ENCODE measurements at regions not wholly inside any gene's neighbourhood (a gene's known extent, or its start where the extent isn't known, plus 50 kb on each side); places are given as distances from the start of the nearest gene placed in this dataset.
"Not testable (repeated sequence)": the region's sequence is repeated elsewhere in the genome, so short reads cannot be mapped to it uniquely, and the experiment has no call there.

DNA sequence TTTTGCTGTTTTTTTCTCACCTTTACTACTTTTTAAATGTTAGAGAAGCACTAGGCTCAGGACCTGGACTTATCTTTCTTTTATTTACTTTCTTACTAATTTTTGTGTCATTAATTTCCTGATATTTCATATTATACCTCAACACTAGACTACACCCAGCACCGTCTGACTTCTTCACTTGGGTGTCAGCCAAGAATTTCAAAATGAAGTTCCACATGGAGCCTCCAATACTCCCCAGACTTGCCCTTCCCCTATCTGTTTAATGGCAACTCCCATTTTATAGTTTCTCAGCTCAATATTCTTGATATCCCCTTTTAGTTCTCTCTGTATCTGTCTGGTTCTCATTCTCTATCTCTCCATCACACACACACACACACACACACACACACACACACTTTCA lies 139.3 kb downstream of the USP22 start:
- DNase-seq (ENCODE audit: low spot score): not testable (repeated sequence)

DNA sequence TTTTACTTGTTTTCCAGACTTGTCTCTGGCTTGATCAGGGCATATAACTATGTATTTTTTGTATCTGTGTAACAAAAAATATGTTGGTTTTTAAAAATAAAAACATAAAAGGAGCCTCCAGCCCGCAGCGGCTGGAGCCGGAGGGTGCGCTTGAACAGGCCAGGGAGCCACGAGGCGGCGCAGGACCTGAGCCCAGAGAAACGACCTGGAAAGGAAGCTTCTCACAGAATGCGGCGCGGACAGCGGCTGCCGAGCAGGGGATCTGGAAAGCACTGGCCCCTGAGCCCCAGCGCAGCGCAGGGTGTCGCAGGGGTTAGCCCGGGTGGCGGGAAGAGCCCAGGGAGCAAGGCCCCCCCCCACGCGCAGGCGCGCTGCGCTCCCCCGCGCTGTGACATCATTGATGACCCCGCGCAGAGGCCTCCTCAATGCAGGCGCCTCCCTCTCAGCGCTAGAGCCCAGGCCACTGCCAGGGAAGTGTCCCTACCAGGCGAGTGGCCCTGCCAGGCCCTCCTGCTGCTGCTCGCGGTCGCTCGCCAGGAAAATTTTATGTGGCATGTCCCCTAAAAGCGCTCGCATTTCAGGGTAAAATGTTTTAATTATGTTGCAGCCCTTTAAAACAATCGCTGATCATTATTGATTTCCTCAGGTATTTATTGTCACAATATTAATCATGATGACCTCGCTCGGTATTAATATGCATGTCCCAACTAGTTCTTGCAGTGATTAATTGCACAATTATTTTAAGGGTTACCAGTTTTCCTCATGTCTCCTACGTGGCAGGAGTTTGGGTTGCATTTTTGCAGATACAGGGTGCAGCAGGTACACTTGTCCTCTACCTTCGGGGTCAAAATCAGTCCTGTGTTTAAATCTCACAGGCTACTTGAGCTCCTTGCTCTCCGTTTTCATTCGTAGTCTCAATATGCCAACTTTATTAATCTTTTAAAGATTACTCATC lies 134.2 kb downstream of the USP22 start:
- DNase-seq (ENCODE audit: low spot score): peak; percentile 89

DNA sequence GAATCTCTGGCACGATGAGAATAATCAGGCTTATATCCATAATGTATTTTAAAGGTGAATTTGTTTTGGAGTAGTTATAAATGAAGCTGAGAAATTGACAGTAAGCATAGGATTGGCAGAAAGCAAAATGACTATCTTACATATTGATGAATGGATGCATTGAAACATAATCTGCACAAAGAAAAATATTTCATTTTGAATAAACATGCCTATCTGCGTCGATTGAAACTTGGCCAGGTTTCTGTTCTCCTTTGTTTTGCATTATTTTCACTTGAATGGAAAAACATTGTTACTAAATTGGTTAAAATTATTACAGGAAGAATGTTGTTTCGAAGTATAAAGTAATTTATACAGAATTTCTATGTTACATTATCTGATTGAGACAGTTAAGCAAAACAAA lies 128.2 kb downstream of the USP22 start:
- no peak for DNase-seq (ENCODE audit: low spot score)

DNA sequence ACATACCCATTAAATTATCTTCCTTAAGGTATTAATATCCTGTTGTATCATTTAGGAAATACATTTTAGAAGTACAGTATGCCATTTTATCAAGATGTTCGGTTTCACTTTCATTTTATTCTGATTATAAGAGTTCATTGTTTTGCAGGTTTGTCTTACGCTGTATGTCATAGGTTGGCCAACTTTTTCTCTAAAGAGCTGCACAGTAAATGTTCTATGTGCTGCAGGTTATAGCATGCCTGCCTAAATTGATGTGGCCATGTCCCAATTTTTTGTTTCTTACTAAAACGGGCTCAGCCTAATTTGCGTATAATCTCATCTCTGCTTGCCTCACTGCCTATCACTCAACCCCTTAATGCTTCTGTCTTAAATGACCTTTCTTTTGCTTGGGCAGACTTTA lies 126.4 kb downstream of the USP22 start:
- DNase-seq (ENCODE audit: low spot score): no peak

DNA sequence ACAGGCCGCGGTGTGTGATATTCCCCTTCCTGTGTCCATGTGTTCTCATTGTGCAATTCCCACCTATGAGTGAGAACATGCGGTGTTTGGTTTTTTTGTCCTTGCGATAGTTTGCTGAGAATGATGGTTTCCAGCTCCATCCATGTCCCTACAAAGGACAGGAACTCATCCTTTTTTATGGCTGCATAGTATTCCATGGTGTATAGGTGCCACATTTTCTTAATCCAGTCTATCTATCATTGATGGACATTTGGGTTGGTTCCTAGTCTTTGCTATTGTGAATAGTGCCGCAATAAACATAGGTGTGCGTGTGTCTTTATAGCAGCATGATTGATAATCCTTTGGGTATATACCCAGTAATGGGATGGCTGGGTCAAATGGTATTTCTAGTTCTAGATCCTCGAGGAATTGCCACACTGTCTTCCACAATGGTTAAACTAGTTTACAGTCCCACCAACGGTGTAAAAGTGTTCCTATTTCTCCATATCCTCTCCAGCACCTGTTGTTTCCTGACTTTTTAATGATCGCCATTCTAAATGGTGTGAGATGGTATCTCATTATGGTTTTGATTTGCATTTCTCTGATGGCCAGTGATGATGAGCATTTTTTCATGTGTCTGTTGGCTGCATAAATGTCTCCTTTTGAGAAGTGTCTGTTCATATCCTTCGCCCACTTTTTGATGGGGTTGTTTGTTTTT lies 125.1 kb downstream of the USP22 start:
- not testable (repeated sequence) for DNase-seq (ENCODE audit: low spot score)

DNA sequence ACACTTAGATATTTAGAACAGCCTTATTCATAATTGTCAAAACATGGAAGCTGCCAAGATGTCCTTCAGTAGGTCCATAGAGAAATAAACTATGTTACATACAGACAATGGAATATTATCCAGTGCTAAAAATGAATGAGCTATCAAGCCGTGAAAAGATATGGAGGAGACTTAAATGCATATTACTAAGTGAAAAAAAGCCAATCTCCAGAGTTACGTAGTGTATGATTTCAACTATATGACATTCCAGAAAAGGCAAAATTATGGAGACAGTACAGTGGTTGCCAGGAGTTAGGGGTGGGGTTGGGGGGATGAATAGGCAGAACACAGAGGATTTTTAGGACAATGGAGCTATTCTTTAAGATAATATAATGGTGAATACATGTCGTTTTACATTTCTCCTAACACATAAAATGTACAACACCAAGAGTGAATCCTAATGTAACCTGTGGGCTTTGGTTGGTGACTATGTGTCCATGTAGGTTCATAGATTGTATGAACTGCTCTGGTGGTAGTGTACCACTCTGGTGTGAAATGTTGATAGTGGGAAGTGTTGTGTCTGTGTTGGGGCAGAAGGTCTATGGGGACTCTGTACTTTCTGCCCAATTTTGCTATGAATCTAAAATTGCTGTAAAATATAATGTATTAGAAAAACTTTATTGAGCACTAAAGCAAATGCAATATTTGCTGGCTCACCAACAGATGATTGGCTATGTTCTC lies 122.6 kb downstream of the USP22 start:
- no peak for DNase-seq (ENCODE audit: low spot score)

DNA sequence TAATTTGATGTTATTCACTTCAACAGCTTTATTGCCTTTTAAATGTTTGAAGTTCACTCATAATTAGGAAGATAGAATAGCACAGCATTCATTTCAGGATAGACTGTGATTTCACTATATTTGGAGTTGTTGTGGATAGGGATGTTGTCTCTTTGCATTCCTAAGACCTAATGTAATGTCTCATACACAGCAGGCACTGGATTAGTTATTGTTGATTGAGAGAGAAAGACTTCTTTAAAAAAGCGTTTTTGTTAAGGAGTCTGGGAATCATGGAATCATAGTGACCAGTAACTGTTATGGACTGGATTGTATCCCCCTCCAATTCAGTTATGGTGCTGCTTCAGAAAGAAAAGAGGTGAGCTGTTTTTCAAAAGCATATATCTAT lies 122.0 kb downstream of the USP22 start:
- no peak for DNase-seq (ENCODE audit: low spot score)

DNA sequence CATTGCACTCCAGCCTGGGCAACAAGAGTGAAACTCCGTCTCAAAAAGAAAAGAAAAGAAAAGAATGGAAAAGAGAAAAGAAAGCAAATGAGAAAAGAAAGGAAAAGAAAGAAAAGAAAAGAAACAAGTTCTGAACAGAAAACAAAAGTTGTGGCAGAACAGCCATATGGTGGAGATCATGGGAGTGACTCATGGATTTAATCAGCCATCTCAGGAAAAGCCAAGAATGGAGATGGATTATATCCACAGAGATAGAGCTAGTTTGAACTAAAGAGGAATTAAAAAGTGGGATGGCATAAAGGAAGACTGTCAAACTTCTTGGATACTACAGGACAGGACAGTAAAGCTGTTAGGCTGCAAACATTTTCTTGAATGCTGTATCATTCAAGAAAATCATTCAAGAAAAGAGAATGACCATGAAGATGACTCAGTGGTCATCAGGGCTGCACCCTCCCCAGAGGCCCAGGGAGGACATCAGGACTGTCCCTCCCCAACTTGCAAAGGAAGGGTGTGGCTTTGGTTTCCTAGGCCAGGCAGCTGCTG lies 120.6 kb downstream of the USP22 start:
- no peak for DNase-seq (ENCODE audit: low spot score)

DNA sequence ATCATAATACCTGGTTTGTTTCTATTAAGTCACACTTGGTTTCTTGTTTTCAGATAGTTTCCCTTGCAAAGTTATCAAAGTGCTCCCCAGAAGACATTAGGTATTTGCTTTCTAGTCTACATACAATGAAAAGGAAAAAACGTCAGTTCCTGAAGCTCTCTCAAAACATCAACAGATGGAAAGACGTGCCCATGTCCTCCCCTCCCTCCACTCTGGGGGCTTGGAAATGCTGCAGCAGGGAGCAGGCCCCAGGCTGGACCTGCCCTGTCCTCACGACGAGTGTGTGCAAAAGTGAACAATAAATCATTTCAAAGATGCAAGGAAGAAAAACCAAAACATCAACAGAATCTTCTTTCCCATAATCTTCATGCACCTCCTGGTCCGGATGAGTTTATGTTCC lies 118.5 kb downstream of the USP22 start:
- DNase-seq (ENCODE audit: low spot score): no peak

DNA sequence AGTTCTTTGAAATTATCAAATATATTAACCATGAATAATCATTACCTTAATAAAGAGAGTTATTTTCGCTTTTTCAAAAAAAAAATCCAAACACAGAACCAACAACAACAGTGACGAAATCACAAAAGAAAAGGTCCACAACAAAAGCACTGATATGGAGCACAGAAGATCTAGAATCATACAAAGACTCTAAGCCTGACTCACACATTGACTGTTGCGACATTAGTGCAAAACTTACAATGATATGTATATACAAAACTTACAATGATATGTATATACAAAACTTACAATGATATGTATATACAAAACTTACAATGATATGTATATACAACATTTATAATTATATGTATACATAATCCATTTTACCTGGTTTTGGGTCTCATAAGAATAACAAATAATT lies 117.7 kb downstream of the USP22 start:
- DNase-seq (ENCODE audit: low spot score): no peak

DNA sequence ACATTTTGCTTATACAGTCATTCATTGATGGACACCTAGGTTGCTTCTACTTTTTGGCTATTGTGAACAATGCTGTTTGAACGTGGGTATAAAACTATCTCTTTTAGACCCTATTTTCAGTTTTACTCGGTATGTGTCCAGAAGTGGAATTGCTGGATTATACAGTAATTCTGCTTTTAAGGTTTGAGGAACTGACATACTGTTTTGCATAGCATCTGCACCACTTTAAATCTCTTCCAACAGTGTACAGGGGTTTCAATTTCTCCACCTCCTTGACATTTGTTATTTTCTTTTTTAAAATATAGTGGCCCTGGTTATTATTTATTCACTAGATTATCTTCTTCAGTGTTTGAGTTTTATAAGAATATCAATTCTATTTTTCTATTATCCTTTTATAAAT lies 116.9 kb downstream of the USP22 start:
- no peak for DNase-seq (ENCODE audit: low spot score)

DNA sequence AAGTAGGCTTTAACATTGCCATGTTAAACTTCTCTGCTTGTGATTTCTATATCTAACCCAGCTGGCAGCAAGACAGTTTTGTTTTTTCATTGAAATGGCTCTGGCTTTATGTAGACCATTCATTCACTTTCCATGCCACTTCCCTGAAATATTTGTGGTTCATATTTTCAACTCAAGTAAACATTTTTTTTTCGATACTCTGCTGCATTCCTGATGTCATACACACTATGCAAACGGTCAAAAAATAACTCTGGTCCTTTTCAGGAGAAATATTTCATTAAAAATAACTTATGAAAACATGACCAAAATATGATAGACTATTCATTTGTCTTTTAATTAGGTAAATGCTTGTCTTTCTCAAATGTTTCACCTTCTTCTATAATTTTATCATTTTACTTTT lies 116.3 kb downstream of the USP22 start:
- no peak for DNase-seq (ENCODE audit: low spot score)

DNA sequence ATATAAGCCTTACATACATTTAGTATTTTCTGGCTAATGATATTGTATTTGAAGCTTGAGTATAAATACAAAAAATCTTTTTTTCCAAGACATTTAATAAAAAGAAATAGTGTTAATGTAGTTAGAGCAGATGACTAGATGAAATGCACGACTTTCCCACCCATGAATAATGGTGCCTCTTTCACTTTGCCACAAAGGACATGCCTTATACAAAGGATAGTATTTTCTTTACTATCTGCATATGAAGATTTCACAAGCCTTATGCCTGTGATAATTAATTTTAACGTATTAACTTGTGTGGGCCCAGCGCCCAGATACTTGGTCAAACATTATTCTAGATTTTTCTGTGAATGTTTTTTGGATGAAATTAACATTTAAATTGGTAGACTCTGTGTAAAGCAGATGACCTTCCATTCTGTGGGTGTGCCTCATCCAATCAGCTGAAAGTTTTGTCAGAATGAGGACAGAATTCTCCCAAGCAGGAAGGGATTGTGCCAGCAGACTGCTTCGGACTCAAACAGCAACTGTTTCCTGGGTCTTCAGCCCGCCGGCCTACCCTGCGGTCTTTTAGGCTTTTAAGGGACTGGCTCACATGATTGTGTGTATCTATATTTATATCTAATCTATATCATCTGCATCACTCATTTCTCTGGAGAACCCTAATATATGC lies 115.4 kb downstream of the USP22 start:
- DNase-seq (ENCODE audit: low spot score): no peak

DNA sequence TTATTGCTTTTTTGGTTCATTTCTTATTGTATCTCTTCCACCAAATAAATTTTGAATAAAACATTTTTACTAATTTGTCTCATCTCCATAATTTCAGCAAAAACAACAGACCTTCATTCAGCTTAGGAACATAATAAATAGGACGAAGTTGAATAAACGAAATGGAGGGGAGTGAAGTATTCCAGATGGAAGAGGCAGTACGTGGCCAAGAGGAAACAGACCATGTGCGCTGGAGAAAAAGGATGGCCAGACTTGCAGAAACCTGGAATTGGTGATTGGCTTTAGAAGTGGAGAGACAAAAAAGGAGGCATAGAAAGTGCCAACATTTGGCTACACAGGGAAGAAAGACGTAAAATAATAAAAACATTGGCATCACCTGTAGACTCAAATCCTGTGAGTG lies 113.5 kb downstream of the USP22 start:
- DNase-seq (ENCODE audit: low spot score): no peak

DNA sequence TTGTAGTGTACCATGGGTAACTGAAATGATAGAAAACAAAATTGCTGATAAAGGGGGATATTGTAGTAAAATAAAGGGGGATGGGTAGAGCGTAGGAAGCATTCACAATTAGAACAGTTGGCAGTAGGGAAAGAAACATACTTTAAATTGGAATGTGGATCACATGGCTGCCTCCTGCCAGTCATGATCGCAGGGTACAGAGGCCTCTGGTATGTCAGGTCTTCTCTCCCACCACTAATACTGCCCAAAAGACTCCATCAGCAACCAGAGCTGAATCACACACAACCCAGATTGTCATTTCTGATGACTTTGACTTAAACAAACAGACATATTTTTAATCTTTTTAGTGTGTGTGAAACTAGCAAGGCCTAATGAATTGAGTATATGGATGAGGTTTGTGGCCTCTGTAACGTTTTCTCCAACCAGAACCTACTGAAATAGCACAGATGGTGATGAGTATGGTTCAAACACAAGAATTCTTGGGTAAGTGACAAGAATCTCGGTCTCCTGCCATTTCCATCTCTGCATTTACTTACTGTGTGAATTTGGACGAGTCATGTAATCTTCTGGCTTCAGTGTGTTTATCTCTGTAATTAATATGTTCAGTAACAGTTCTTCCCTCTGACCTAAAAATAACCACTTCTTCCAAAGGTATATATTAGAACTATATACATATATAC lies 112.6 kb downstream of the USP22 start:
- no peak for DNase-seq (ENCODE audit: low spot score)

DNA sequence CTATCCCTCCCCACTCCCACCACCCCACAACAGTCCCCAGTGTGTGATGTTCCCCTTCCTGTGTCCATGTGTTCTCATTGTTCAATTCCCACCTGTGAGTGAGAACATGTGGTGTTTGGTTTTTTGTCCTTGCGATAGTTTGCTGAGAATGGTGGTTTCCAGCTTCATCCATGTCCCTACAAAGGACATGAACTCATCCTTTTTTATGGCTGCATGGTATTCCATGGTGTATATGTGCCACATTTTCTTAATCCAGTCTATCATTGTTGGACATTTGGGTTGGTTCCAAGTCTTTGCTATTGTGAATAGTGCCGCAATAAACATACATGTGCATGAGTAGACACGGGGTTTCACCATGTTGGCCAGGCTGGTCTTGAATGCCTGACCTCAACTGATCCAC lies 109.8 kb downstream of the USP22 start:
- DNase-seq (ENCODE audit: low spot score): not testable (repeated sequence)

DNA sequence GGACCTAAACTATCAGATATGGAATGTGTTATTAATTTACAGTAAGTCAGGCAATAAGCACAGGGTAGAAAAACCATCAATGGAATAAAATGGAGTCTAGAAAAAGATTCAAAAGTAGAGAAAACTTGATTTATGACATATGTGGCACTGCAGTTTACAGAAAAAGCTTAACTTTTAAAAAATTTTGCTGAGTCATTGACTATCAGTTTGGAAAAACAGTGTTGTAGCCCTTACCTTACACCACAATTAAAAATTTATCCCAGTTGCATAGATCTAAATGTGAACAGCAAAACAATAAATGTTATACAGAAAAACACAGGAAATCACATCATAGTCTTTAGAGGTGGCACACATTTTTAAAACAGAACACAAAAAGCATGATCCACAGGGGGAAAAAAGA lies 108.5 kb downstream of the USP22 start:
- DNase-seq (ENCODE audit: low spot score): no peak

DNA sequence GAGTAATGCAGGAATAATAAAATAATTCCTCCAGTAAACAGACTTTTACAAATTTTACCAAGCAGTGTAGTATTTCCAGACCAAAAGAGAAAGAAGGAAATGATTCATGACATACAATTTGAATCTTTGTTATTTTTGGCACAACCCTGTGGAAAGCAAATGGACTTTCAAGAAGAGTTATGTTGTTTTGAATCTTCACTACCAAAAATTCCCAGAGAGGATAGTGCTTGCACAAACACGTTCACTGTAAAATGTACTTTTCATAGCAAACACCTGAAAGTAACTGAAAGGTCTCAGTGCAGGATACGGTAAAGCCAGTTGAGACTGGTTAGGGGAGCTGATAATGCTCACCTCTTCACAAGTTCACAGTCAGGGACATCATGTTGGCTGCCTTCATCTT lies 107.1 kb downstream of the USP22 start:
- no peak for DNase-seq (ENCODE audit: low spot score)

DNA sequence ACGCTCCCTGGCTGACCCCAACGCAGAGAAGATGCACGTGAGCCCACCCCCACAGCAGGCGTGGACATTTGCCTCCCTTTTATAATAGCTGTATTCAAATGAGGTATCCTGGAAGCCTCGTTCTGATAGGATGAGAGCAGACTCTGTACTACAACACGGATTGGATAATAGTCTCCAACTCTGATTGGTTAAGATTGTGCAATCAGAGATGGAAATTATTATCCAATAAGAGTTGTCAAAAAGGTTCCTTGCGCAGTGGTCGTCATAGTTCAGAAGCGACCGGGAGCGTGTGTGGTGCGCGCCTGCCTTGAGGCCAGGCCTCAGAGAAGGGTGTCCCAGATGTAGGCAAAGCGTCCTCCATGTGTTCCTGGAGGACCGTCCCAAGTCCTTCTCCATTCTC lies 104.6 kb downstream of the USP22 start:
- no peak for DNase-seq (ENCODE audit: low spot score)

DNA sequence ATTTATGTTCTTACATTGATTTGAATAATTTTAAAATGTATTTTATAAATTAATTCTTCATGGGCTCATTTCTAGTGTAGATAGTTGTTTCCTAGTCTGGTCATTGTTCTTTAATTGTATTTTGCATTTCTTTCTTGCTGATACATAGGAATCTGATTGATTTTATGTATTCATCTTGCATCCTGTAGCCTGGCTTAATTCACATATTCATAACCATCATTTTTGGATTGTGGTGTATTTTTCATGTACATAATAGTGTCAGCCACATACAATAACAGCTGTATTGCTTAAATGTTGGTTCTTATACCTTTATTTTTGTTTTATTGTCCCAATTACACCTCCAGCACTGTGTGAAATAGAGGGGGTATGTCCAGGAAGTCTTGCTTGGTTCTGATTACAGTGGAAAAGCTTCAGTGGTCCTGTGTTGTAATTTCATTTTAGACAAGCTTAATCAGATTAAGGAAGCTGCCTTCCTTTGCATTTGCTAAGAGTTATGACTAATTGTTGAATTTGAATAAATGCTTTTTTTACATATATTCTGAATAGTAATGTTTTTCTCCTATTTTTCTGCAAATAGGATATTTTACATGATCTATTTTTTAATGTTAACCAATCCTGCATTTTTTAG lies 103.7 kb downstream of the USP22 start:
- no peak for DNase-seq (ENCODE audit: low spot score)

DNA sequence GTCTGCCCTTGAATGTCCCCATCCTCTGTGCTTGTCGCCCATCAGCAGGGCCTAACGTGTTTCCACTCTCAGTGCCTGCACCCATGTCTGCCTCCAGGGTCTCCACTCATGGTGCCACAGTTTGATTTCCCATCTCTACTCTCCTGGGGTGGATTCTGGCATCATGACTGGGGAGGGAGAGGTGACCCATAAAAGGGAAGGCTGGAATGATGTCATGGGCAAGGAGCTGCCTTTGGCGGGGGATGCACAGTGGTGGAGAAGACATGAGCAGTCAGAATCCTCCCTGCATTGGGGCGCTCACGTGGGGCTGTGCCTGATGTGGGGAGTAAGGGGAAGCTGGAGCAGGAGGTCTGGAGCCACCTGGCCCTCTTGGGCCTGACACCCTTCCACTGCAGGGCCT lies 100.9 kb downstream of the USP22 start:
- DNase-seq (ENCODE audit: low spot score): no peak

Measured in mucosa of gallbladder (tissue), 1 donor.